A549 (cell line): ENCODE measurements at regions not wholly inside any gene's neighbourhood (a gene's known extent, or its start where the extent isn't known, plus 50 kb on each side); places are given as distances from the start of the nearest gene placed in this dataset.

Source experiments
- ATAC-seq, 2 experiments: fragments of 200-7000 bp in 1 of 2; fragments of >200 bp in 1 of 2; cut with Nextera tagmentation in 1 of 2; cut with Tn5 transposase in 1 of 2; 3 replicates each; pipeline versions ENCODE4 v1.8.0 to v1.9.1; 2018 to 2020; ENCODE audit warnings: mild to moderate bottlenecking in 1 of 2, moderate library complexity in 1 of 2
- CTCF ChIA-PET: fragments of 300-600 bp; sonication (Branson Sonifier 250); formaldehyde crosslinking; extraction: SDS; loops from one replicate; lab custom pipeline; 2021; ENCODE audit warnings: antibody characterized with exemption, inconsistent platforms; lab: Yijun Ruan, JAX
- POLR2A ChIA-PET: fragments of 350-600 bp; formaldehyde crosslinking; extraction: SDS; loops from one replicate; lab custom pipeline; 2021; ENCODE audit warnings: antibody characterized with exemption, inconsistent platforms; lab: Yijun Ruan, JAX
- DNase-seq, 2 experiments: peaks; one replicate each; pipeline versions ENCODE4 v3.0.0 to v3.0.0-alpha.2; 2011 to 2016; ENCODE audit warnings: low read depth in 1 of 2, low spot score in 1 of 2
- FAIRE-seq: peaks from 2 replicates; lab custom pipeline; 2011; peaks lifted over from hg19 to GRCh38; lab: Jason Lieb, UNC
- H3K27ac ChIP-seq, 2 experiments: fragments of >200 bp; sonication (Bioruptor Twin); formaldehyde crosslinking; 3 replicates each; pipeline ENCODE4 v1.5.1; 2016 to 2017
- H3K4me1 ChIP-seq: fragments of >200 bp; sonication (Bioruptor Twin); formaldehyde crosslinking; 3 replicates; pipeline ENCODE4 v1.6.1; 2016
- H3K4me2 ChIP-seq: fragments of >200 bp; sonication (Bioruptor Twin); formaldehyde crosslinking; 3 replicates; pipeline ENCODE4 v1.6.1; 2016
- H3K4me3 ChIP-seq: fragments of >200 bp; sonication (Bioruptor Twin); formaldehyde crosslinking; 3 replicates; pipeline ENCODE4 v1.5.1; 2016
- H3K9me3 ChIP-seq: fragments of >200 bp; sonication (Bioruptor Twin); formaldehyde crosslinking; 3 replicates; pipeline ENCODE4 v1.6.1; 2016
- CBX2 ChIP-seq: fragments of 200-600 bp; sonication (generic); IDR thresholded peaks from 2 replicates; pipeline ENCODE4 v1.6.1; 2016; ENCODE audit warnings: low read depth, mild to moderate bottlenecking, borderline replicate concordance
- CBX8 ChIP-seq: fragments of 200-600 bp; sonication (generic); IDR thresholded peaks from 2 replicates; pipeline ENCODE4 v1.6.1; 2016
- CEBPB ChIP-seq, 2 experiments: fragments of >200 bp in 1 of 2; sonication (Bioruptor Twin) in 1 of 2; formaldehyde crosslinking in 1 of 2; IDR thresholded peaks; 2 replicates each; pipeline ENCODE4 v1.6.1; 2012 to 2016
- CHD2 ChIP-seq: fragments of 150-350 bp; IDR thresholded peaks from 2 replicates; pipeline ENCODE4 v1.6.1; 2014; ENCODE audit warnings: low read length; ENCODE audit not compliant: partially characterized antibody
- CHD4 ChIP-seq: fragments of 200-600 bp; sonication (generic); IDR thresholded peaks from 2 replicates; pipeline ENCODE4 v1.6.1; 2016; ENCODE audit warnings: antibody characterized with exemption, mild to moderate bottlenecking, borderline replicate concordance
- EP300 ChIP-seq, 2 experiments: fragments of >200 bp; sonication (Bioruptor Twin); formaldehyde crosslinking; IDR thresholded peaks; 2 replicates in 1 of 2; 3 replicates in 1 of 2; pipeline ENCODE4 v1.6.1; 2016 to 2017
- ESRRA ChIP-seq: fragments of 150-350 bp; IDR thresholded peaks from 2 replicates; pipeline ENCODE4 v1.6.1; 2014; ENCODE audit warnings: mild to moderate bottlenecking, low read length, borderline replicate concordance
- FOXS1 ChIP-seq: fragments of 250-450 bp; sonication (Bioruptor Pico); IDR thresholded peaks from 2 replicates; pipeline ENCODE4 v1.5.0; 2020; ENCODE audit warnings: mild to moderate bottlenecking, moderate library complexity
- HDAC2 ChIP-seq: fragments of 200-600 bp; sonication (generic); IDR thresholded peaks from 2 replicates; pipeline ENCODE4 v1.6.1; 2016
- HEYL ChIP-seq: fragments of 250-450 bp; sonication (Bioruptor Pico); IDR thresholded peaks from 2 replicates; pipeline ENCODE4 v1.8.0; 2021; ENCODE audit warnings: mild to moderate bottlenecking, moderate library complexity
- HOXA7 ChIP-seq: fragments of 250-450 bp; sonication (Bioruptor Pico); IDR thresholded peaks from 2 replicates; pipeline ENCODE4 v1.5.0; 2020; ENCODE audit warnings: mild to moderate bottlenecking, moderate library complexity
- HOXB5 ChIP-seq: fragments of 250-450 bp; sonication (Bioruptor Pico); IDR thresholded peaks from 2 replicates; pipeline ENCODE4 v1.5.0; 2020; ENCODE audit warnings: mild to moderate bottlenecking, moderate library complexity
- JUN ChIP-seq, 2 experiments: fragments of >200 bp; sonication (Bioruptor Twin); formaldehyde crosslinking; IDR thresholded peaks; 2 replicates in 1 of 2; 3 replicates in 1 of 2; pipeline ENCODE4 v1.6.1; 2016 to 2017
- KDM5A ChIP-seq: fragments of 200-600 bp; sonication (generic); IDR thresholded peaks from 2 replicates; pipeline ENCODE4 v1.6.1; 2016; ENCODE audit warnings: antibody characterized with exemption, mild to moderate bottlenecking
- MAFK ChIP-seq: fragments of 450-650 bp; IDR thresholded peaks from 2 replicates; pipeline ENCODE4 v1.6.1; 2014; ENCODE audit not compliant: partially characterized antibody
- NPAS2 ChIP-seq: fragments of 250-450 bp; sonication (Bioruptor Pico); IDR thresholded peaks from 2 replicates; pipeline ENCODE4 v1.8.0; 2022; ENCODE audit warnings: mild to moderate bottlenecking, moderate library complexity, borderline replicate concordance
- PHF8 ChIP-seq: fragments of 200-600 bp; sonication (generic); IDR thresholded peaks from 2 replicates; pipeline ENCODE4 v1.6.1; 2016; ENCODE audit warnings: low read depth, mild to moderate bottlenecking, antibody characterized with exemption, moderate library complexity, borderline replicate concordance
- POLR2AphosphoS2 ChIP-seq: conservative IDR thresholded peaks from 2 replicates; pipeline ENCODE4 v1.6.1; 2012; ENCODE audit warnings: low read length, improper control_type of control experiment, inconsistent platforms
- RAD21 ChIP-seq, 2 experiments: fragments of >200 bp in 1 of 2; sonication (Bioruptor Twin) in 1 of 2; formaldehyde crosslinking in 1 of 2; IDR thresholded peaks in 1 of 2; conservative IDR thresholded peaks in 1 of 2; 2 replicates in 1 of 2; 3 replicates in 1 of 2; pipeline ENCODE4 v1.6.1; 2012 to 2018; ENCODE audit warnings: inconsistent platforms in 1 of 2
- RARB ChIP-seq: fragments of 250-450 bp; sonication (Bioruptor Pico); IDR thresholded peaks from 2 replicates; pipeline ENCODE4 v1.8.0; 2021; ENCODE audit warnings: mild to moderate bottlenecking, moderate library complexity
- RNF2 ChIP-seq: fragments of 200-600 bp; sonication (generic); IDR thresholded peaks from 2 replicates; pipeline ENCODE4 v1.6.1; 2016; ENCODE audit warnings: low read depth, mild to moderate bottlenecking, antibody characterized with exemption, moderate library complexity, borderline replicate concordance
- SMC3 ChIP-seq: fragments of >200 bp; sonication (Bioruptor Twin); formaldehyde crosslinking; IDR thresholded peaks from 3 replicates; pipeline ENCODE4 v1.6.1; 2018; ENCODE audit warnings: inconsistent platforms
- ZFP36 ChIP-seq: fragments of 450-650 bp; IDR thresholded peaks from 2 replicates; pipeline ENCODE4 v1.6.1; 2014; ENCODE audit warnings: borderline replicate concordance; ENCODE audit not compliant: partially characterized antibody
- ZNF302 ChIP-seq: fragments of 250-450 bp; sonication (Bioruptor Pico); IDR thresholded peaks from 2 replicates; pipeline ENCODE4 v1.9.0; 2021; ENCODE audit warnings: inconsistent platforms, mild to moderate bottlenecking, moderate library complexity
- WGBS: methylation state at CpG from one replicate; pipeline ENCODE4 v1.1.6; 2017; ENCODE audit errors: missing lambda C conversion rate; 5-methylcytosine and 5-hydroxymethylcytosine counted together
- TF ChIP-seq, protein P1 (sequence below): fragments of 200-600 bp; sonication (generic); IDR thresholded peaks from 2 replicates; pipeline ENCODE4 v1.6.1; 2016; ENCODE audit warnings: antibody characterized with exemption, mild to moderate bottlenecking, moderate library complexity
- TF ChIP-seq, protein P2 (sequence below): IDR thresholded peaks from 2 replicates; pipeline ENCODE4 v1.6.1; 2012
- TF ChIP-seq, protein P3 (sequence below): IDR thresholded peaks from 2 replicates; pipeline ENCODE4 v1.6.1; 2012
- TF ChIP-seq, protein P4 (sequence below): fragments of >200 bp; sonication (Bioruptor Twin); formaldehyde crosslinking; IDR thresholded peaks from 2 replicates; pipeline ENCODE4 v1.6.1; 2016

DNA sequence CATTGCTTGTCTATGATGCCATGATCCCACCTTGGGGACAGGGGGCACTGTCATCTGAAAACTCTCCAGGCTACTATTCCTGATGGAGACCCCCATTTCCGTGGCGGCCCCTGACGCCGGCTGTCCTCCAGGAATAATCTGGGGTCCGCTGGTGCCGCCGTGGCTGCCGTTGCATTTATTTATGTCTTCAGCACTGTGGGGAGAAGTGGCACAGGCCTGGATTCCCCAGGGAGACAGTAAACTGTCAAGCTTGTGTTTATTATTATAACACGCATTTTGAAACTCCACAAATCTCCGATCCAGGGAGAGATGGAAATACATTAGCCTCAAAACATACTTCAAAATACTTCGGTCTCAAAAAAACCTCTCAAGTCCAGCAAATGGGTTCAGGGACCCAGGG lies 126.9 kb upstream of the C1orf174 start:
- H3K4me1 ChIP-seq = no peaks in the 10 kb centered on the region
- H3K9me3 ChIP-seq = no peaks in the 10 kb centered on the region
- FAIRE-seq (no peak), DNase-seq (no peak), ATAC-seq (no peak)
- no peak overlapping the region for H3K4me2 ChIP-seq
- ChIA-PET POLR2A (no interaction called here), CTCF (no interaction called here)
- 52% methylated on average over 7 of the region's 11 CpGs for WGBS
- H3K27ac ChIP-seq = no peak overlapping the region
- H3K4me3 ChIP-seq = no peak overlapping the region
- TF ChIP-seq CBX2 (no peak), FOXS1 (no peak), MAFK (no peak), RNF2 (no peak), RARB (CRISPR knock-in tag) (no peak), RAD21 (conservative IDR thresholded peaks at IDR 0.05 in 1 of 2, IDR thresholded peaks at IDR 0.05 in 1 of 2) (no peak), JUN (IDR thresholded peaks at IDR 0.05) (no peak), HDAC2 (no peak), POLR2AphosphoS2 (no peak), SMC3 (no peak), CEBPB (IDR thresholded peaks at IDR 0.05) (no peak), ZNF302 (CRISPR knock-in tag) (no peak), KDM5A (no peak), CHD4 (no peak), NPAS2 (CRISPR knock-in tag) (no peak), CBX8 (no peak), ZFP36 (no peak), PHF8 (no peak)
- TF ChIP-seq, protein P1, sequence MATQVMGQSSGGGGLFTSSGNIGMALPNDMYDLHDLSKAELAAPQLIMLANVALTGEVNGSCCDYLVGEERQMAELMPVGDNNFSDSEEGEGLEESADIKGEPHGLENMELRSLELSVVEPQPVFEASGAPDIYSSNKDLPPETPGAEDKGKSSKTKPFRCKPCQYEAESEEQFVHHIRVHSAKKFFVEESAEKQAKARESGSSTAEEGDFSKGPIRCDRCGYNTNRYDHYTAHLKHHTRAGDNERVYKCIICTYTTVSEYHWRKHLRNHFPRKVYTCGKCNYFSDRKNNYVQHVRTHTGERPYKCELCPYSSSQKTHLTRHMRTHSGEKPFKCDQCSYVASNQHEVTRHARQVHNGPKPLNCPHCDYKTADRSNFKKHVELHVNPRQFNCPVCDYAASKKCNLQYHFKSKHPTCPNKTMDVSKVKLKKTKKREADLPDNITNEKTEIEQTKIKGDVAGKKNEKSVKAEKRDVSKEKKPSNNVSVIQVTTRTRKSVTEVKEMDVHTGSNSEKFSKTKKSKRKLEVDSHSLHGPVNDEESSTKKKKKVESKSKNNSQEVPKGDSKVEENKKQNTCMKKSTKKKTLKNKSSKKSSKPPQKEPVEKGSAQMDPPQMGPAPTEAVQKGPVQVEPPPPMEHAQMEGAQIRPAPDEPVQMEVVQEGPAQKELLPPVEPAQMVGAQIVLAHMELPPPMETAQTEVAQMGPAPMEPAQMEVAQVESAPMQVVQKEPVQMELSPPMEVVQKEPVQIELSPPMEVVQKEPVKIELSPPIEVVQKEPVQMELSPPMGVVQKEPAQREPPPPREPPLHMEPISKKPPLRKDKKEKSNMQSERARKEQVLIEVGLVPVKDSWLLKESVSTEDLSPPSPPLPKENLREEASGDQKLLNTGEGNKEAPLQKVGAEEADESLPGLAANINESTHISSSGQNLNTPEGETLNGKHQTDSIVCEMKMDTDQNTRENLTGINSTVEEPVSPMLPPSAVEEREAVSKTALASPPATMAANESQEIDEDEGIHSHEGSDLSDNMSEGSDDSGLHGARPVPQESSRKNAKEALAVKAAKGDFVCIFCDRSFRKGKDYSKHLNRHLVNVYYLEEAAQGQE = no peak
- TF ChIP-seq, protein P2, sequence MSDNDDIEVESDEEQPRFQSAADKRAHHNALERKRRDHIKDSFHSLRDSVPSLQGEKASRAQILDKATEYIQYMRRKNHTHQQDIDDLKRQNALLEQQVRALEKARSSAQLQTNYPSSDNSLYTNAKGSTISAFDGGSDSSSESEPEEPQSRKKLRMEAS = no peak
- TF ChIP-seq, all 56 proteins: peak for 0

DNA sequence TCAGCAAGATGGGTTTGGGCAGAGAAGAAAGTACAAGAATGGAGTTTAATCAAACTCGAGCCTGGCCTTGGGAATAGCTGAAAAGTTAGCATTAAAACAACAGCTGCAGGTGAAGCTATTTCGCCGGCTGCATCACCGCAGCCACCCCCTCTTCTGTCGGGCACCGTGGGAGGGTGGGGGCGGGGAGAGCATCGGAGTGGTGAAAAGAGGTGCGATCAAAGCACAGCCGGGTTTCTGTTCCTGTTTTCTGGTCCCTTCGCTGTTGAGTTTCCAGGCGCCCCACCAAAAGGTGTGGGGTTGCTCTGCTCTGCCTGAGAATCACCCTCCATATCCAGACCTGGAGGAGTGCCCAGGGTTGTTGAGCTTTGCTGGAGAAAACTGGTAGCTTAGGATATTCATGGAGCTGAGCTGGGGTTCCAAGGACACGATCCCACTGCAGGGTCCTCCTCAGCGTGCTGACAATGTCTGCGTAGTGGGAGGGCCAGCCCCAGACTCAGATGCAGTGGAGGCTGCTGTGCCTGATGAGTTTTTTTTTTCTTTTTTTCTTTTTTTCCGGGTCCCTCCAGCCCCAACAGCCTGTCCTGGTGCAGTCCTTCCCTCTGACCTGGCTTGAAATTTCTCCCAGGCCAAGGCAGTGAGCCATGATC lies 127.5 kb upstream of the C1orf174 start:
- H3K4me3 ChIP-seq = no peak overlapping the region
- ChIA-PET POLR2A (no interaction called here), CTCF (no interaction called here)
- ATAC-seq (no peak), DNase-seq (no peak)
- H3K4me1 ChIP-seq = no peaks in the 10 kb centered on the region
- TF ChIP-seq, protein P3, sequence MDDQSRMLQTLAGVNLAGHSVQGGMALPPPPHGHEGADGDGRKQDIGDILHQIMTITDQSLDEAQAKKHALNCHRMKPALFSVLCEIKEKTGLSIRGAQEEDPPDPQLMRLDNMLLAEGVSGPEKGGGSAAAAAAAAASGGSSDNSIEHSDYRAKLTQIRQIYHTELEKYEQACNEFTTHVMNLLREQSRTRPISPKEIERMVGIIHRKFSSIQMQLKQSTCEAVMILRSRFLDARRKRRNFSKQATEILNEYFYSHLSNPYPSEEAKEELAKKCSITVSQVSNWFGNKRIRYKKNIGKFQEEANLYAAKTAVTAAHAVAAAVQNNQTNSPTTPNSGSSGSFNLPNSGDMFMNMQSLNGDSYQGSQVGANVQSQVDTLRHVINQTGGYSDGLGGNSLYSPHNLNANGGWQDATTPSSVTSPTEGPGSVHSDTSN = no peak
- TF ChIP-seq EP300 (IDR thresholded peaks at IDR 0.05) = no peak
- TF ChIP-seq, protein P4, sequence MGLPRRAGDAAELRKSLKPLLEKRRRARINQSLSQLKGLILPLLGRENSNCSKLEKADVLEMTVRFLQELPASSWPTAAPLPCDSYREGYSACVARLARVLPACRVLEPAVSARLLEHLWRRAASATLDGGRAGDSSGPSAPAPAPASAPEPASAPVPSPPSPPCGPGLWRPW = no peak
- TF ChIP-seq ZFP36 = no peak
- TF ChIP-seq ESRRA = no peak
- TF ChIP-seq HEYL = no peak
- no peak for TF ChIP-seq CBX2
- no peak for TF ChIP-seq CHD2
- no peak for TF ChIP-seq HOXB5
- no peak for TF ChIP-seq HOXA7
- TF ChIP-seq, all 56 proteins: peak for 0
- WGBS = 26% methylated on average over 12 of the region's 16 CpGs
- Histone ChIP-seq H3K4me2 (no peak overlapping the region), H3K9me3 (no peaks in the 10 kb centered on the region), H3K27ac (no peak overlapping the region)
- FAIRE-seq = no peak
